Esophagus (tissue), 2 donors: ENCODE measurements at regions not wholly inside any gene's neighbourhood (a gene's known extent, or its start where the extent isn't known, plus 50 kb on each side); places are given as distances from the start of the nearest gene placed in this dataset.

Source experiments
- H3K27ac ChIP-seq, 2 donors: one replicate each; pipeline ENCODE4 v1.5.1; 2013; ENCODE audit warnings: low read depth in 2 of 2, mild to moderate bottlenecking in 2 of 2, inconsistent platforms in 1 of 2, low read length in 1 of 2, moderate library complexity in 1 of 2
- H3K27me3 ChIP-seq, 2 donors: one replicate each; pipeline ENCODE4 v1.6.1; 2013; ENCODE audit warnings: low read length in 2 of 2, control low read depth in 1 of 2, mild to moderate bottlenecking in 1 of 2; ENCODE audit not compliant: insufficient read depth in 2 of 2, control insufficient read depth in 1 of 2
- H3K36me3 ChIP-seq, 2 donors: one replicate each; pipeline ENCODE4 v1.6.1; 2013; ENCODE audit warnings: low read length in 1 of 2; ENCODE audit not compliant: control insufficient read depth in 2 of 2, insufficient read depth in 2 of 2
- H3K4me1 ChIP-seq, 2 donors: one replicate each; pipeline ENCODE4 v1.6.1; 2013; ENCODE audit warnings: low read length in 1 of 2; ENCODE audit not compliant: control insufficient read depth in 2 of 2, insufficient read depth in 2 of 2
- H3K4me3 ChIP-seq, 2 donors: one replicate each; pipeline ENCODE4 v1.5.1; 2013; ENCODE audit warnings: low read length in 2 of 2, mild to moderate bottlenecking in 2 of 2, low read depth in 1 of 2, moderate library complexity in 1 of 2
- H3K9me3 ChIP-seq, 2 donors: one replicate each; pipeline ENCODE4 v1.6.1; 2013; ENCODE audit warnings: mild to moderate bottlenecking in 2 of 2, low read depth in 1 of 2, low read length in 1 of 2, moderate library complexity in 1 of 2; ENCODE audit not compliant: control insufficient read depth in 2 of 2, insufficient read depth in 1 of 2
- WGBS, 2 donors: extraction: QIAGEN DNeasy Blood & Tissue Kit; methylation state at CpG; one replicate each; pipeline ENCODE4 v1.1.7; 2013; 5-methylcytosine and 5-hydroxymethylcytosine counted together
- donor health status: healthy with polysubstance abuse.
- donor health status: Bipolar disorder and iron deficiency.

DNA sequence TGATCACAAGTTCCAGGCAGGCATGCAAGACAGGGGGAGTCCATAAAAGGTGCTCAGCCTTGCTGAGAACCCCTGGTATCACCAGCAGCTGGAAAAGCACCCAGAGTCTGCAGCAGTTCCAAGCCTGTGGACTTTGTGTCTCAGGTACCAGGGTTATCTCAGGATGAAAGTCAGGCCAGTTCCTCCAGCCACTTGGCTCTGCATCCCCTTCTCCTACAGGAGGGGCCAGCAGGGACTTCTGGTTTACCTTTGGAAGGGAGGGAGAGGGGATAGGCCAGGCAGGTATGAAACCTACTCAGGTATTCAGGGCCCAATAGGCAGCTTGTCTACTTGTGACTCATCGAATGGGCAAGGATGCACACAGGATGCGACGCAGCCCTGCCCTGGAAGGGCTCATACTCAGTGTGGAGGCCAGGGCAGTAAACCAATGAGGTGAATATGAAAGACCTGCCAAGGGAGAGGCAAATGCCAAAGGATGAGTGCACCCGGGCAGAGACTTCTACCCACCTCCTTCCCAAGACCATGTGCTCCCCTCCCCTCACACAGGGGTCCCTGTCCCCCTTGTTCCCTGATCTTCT, 148.2 kb downstream of the SLC38A6 start:
- H3K4me1 ChIP-seq = peaks cover 2 to 3% of the 10 kb centered on the region in 2 donors
- WGBS, 2 donors = 82 to 84% methylated on average over 4 of the region's 4 CpGs
- H3K4me3 ChIP-seq = no peak overlapping the region
- no peaks in the 10 kb centered on the region for H3K27me3 ChIP-seq
- no peak overlapping the region for H3K27ac ChIP-seq
- H3K36me3 ChIP-seq = no peaks in the 10 kb centered on the region
- no peaks in the 10 kb centered on the region for H3K9me3 ChIP-seq

DNA sequence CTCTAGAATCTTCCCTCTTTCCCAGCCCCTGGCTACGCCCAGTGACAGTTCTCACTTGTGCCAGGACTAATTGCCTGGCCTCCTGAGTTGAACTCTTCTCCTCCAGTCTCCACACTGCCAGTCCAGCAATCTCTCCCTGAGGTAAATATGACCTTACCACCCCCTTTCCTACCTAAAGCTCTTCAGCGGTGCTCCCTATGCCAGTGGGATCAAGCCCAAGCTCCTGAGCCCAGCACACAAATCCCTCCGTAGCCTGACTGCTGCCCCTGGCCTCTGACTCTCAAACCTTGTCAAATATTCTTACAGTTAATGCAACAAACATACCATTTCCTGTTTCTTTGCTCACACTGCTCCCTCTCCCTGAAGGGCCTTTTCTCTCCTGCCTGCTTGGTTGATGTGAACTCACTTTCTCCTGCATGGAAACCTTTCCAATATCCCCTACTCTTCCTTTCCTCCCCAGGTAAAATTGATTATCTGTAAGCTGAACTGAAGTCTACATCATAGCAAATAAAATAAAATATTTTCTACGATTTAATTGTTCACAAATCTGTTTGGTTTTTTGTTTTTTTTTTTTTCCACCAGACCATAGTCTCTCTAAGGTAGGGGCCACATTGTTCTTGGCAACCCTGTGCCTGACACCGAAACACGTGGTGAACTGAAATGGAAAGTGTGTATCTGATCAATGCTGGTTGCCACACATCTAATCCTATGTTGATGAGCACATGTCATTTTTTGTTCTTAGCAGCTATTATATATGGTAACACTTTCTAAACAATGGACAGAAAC, 147.5 kb downstream of the SLC38A6 start:
- Histone ChIP-seq H3K4me3 (no peak overlapping the region), H3K27ac (no peak overlapping the region), H3K36me3 (no peaks in the 10 kb centered on the region), H3K9me3 (no peaks in the 10 kb centered on the region), H3K27me3 (no peaks in the 10 kb centered on the region), H3K4me1 (peaks cover 2 to 3% of the 10 kb centered on the region in 2 donors)
- 72 to 81% methylated on average over 6 of the region's 6 CpGs for WGBS, 2 donors

DNA sequence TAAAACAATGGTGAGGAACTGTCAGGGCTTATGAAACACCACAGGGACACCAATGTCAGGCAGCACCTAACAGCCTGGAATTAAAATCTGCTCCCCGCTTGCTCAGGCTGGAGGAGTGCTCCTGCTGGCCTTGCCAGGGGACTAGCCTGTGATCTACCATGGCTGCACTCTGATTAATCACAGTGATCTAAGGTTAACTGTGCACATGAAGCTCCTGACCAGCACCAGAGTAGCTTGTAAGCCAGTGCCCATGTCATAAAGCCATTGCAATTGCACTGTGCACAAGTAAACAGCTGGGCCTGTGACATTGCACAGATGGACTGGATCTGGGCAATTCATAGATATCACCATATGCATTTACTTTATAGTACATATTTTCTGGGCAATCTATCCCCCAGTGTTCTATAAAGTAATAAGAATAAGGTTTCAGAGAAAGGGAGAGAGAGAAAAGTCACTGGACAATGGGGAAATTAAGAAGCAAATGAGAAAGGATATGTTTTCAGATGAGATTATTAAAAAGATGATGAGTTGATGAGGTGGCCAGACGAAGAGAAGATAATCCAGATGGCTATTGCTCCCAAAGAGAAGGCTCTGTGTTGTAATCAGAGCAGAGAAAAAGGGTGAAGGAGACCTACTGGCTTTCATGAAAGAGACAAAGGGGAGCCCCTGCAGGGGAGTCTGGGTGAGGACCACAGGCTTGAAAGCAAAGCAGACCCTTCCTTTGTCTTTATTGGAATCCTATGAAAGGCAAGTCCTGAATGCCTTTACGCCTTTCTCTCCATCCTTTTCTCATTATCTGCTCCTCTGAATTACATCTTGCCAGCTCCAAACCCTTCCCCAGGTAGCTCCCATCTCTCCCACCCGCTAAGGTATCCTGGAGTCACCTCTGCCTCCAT, 145.8 kb downstream of the SLC38A6 start:
- 87 to 91% methylated on average over 4 of the region's 4 CpGs for WGBS, 2 donors
- no peaks in the 10 kb centered on the region for H3K9me3 ChIP-seq
- no peaks in the 10 kb centered on the region for H3K36me3 ChIP-seq
- H3K27me3 ChIP-seq = no peaks in the 10 kb centered on the region
- H3K4me1 ChIP-seq = peaks cover 2 to 3% of the 10 kb centered on the region in 2 donors
- no peak overlapping the region for H3K4me3 ChIP-seq
- no peak overlapping the region for H3K27ac ChIP-seq

DNA sequence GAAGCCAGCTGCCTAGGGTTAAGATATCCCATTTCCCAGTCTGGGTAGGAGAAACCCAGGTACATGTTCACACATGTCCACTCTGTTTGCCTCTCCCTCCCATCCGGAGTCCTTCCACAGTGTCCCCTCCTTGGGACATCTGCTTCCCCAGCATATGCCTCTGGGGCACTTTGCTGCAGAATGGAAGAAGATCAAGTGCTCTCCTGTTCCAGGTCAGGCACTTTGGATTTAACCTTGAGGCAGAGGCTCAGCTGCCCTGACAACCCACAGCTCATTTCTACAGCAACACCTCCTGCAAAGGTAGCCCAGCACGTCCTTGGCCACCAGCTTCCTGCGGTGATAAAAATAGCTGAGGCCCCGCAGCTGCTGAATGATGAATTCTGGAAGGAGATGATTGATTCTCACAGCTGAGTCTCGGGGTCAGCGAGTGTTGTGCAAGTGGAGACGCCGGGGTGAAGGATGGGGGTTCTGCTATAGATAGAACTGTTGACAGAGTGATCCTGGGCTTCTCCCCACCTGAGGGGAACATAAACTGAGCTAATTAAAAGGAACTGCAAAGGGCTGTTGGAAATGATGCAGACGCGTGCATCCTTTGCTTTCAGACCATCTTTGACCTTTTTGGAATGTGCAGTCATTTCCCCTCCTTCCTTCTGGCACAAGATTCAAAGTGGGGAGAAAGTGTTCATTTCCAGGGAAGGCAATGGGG, 145.0 kb downstream of the SLC38A6 start:
- H3K4me1 ChIP-seq = peaks cover 2 to 3% of the 10 kb centered on the region in 2 donors
- 28% methylated on average over 10 of the region's 10 CpGs for WGBS, 2 donors
- H3K27me3 ChIP-seq = no peaks in the 10 kb centered on the region
- no peak overlapping the region for H3K27ac ChIP-seq
- H3K4me3 ChIP-seq = no peak overlapping the region
- H3K36me3 ChIP-seq = no peaks in the 10 kb centered on the region
- H3K9me3 ChIP-seq = no peaks in the 10 kb centered on the region

DNA sequence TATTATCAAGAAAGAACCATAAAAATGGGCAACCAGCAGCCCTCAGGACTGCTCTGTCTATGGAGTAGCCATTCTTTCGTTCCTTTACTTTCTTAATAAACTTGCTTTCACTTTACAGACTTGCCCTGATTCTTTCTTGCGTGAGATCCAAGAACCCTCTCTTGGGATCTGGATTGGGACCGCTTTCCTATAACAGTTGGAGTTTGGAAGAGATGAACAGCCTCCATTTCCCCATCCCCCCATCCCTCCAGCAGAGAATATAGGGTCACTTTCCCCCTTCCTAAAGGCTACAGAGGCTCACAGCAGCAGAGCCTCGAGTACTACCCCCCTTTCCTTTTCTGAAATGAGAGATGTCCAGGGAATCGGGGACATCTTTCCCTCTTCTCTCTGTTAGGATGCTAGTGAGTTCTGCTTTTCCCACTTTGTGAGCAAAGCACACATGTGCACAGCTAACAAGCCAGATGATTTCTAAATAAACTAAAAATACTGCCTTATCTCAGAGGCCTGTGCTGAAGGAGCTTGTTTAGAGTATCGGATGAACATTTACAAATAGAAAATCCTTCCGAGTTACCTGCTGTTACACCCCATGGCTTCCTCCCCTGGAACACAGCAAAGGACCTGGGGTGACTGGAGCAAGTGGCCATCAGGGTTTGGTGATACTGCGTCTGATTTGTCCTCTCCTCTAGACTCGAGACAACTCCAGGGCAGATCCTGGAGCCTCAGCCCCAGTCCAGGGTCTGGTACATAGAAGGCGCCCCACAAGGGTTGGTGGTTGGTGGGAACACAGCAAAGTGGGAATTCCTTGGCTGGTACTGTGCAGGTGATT, 144.2 kb downstream of the SLC38A6 start:
- peaks cover 2 to 3% of the 10 kb centered on the region in 2 donors for H3K4me1 ChIP-seq
- H3K4me3 ChIP-seq = no peak overlapping the region
- H3K9me3 ChIP-seq = no peaks in the 10 kb centered on the region
- no peak overlapping the region for H3K27ac ChIP-seq
- WGBS, 2 donors = 77 to 81% methylated on average over 10 of the region's 10 CpGs
- H3K27me3 ChIP-seq = no peaks in the 10 kb centered on the region
- H3K36me3 ChIP-seq = no peaks in the 10 kb centered on the region

DNA sequence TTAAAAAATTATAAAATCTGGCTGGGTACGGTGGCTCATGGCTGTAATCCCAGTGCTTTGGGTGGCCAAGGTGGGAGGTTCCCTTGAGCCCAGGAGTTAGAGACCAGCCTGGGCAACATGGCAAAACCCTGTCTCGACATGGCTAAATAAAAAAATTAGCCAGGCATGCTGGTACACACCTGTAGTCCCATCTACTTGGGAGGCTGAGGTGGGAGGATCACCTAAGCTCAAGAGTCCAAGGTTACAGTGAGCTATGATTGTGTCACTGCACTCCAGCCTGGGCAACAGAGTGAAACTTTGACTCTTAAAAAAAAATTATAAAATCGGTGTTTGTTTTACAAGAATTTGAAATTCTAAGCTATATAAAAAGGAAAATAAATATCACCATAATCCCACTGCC, 141.8 kb downstream of the SLC38A6 start:
- H3K36me3 ChIP-seq = no peaks in the 10 kb centered on the region
- no peaks in the 10 kb centered on the region for H3K27me3 ChIP-seq
- 80 to 85% methylated on average over 3 of the region's 3 CpGs for WGBS, 2 donors
- no peaks in the 10 kb centered on the region for H3K9me3 ChIP-seq
- H3K4me1 ChIP-seq = peaks cover 2 to 3% of the 10 kb centered on the region in 2 donors
- no peak overlapping the region for H3K4me3 ChIP-seq
- no peak overlapping the region for H3K27ac ChIP-seq

DNA sequence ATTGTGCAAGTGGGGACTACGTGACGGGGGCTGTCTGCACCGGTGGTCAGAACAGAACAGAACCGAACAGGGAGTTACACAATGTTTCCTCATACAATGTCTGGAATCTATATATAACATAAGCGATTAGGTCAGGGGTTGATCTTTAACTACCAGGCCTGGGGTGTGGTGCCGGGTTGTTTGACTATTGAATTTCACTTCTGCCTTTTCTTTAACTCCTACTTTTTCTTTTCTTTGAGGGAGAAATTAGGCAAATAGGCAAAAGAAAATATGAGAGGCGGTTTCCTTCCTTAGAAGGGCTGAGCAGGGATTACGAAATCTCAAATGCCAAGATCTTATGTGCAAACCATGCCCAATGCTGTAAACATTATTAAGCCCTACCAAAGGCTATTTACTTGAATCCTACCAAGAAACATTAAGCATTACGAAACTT, 140.3 kb downstream of the SLC38A6 start:
- Histone ChIP-seq H3K4me3 (no peak overlapping the region), H3K27ac (no peak overlapping the region), H3K9me3 (no peaks in the 10 kb centered on the region), H3K36me3 (no peaks in the 10 kb centered on the region), H3K4me1 (peaks cover 2 to 5% of the 10 kb centered on the region in 2 donors), H3K27me3 (no peaks in the 10 kb centered on the region)
- WGBS, 2 donors = 86 to 89% methylated on average over 9 of the region's 9 CpGs

DNA sequence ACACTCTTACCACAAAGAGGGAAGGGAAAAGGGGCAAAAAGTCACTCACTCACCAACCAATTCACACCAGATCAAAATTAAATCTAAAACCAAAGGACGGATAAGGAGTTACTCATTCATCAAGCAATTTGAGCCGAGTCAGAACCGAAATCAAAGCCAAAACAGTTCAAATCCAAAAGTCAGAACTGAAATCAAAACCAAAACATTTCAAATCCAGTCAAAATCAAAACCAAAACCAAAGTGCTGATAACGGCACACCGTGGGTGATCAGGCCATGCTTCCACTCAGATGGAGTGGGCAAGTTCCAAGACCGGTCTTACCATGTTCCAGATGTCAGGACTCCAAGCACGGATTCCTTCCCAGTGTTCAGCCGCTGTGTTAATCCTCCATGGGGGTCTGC, 139.5 kb downstream of the SLC38A6 start:
- 70 to 81% methylated on average over 8 of the region's 8 CpGs for WGBS, 2 donors
- Histone ChIP-seq H3K27me3 (no peaks in the 10 kb centered on the region), H3K4me1 (peaks cover 0 to 4% of the 10 kb centered on the region in 2 donors), H3K4me3 (no peak overlapping the region), H3K27ac (no peak overlapping the region), H3K36me3 (no peaks in the 10 kb centered on the region), H3K9me3 (no peaks in the 10 kb centered on the region)
